SU-DHL-6 (cell line): ENCODE measurements at regions not wholly inside any gene's neighbourhood (a gene's known extent, or its start where the extent isn't known, plus 50 kb on each side); places are given as distances from the start of the nearest gene placed in this dataset.

ENCODE experiments used
- CTCF ChIP-seq: fragments of 200-600 bp; sonication (generic); IDR thresholded peaks from one replicate; pipeline ENCODE4 v1.5.1; 2017; ENCODE audit warnings: antibody characterized with exemption, mild to moderate bottlenecking, low read length, moderate library complexity; ENCODE audit not compliant: insufficient read depth, poor library complexity, severe bottlenecking
- EZH2phosphoT487 ChIP-seq: fragments of 200-600 bp; sonication (generic), shearing (Covaris generic); conservative IDR thresholded peaks from 2 replicates; pipeline ENCODE4 v1.6.1; 2018; ENCODE audit warnings: mild to moderate bottlenecking, antibody characterized with exemption, low read length, moderate library complexity, mixed read lengths

DNA sequence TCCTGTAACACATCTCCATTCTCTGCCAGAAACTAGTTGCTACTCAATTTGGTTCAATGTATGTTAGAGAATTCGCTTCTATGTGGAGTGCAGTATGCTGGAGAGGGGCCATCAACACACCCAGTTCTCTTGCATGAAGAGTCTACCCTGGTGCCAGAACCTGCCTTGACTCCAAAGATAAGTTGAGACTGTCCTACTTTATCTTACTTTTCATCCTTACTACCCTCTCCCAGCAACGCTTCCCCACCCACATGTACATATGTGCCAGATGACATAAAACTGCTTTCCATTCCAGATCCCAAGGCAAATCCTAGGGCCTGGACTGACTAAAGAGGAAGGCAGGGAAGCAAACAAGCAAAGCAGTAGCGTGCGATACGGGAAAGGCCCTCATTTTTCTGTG, 442.6 kb upstream of the THRB start:
- TF ChIP-seq CTCF: no peak
- TF ChIP-seq EZH2phosphoT487: no peak
